H1 (cell line): ENCODE measurements at regions not wholly inside any gene's neighbourhood (a gene's known extent, or its start where the extent isn't known, plus 50 kb on each side); places are given as distances from the start of the nearest gene placed in this dataset.

ENCODE experiments used
- ASH2L ChIP-seq: fragments of 200-600, 300-600 bp; sonication (generic); IDR thresholded peaks from one replicate; pipeline ENCODE4 v1.7.1; 2017; ENCODE audit warnings: low read length
- CBX5 ChIP-seq: fragments of 300-800, 300-1000 bp; sonication (generic); IDR thresholded peaks from 2 replicates; pipeline ENCODE4 v1.7.1; 2016; ENCODE audit warnings: antibody characterized with exemption, low read length, low read depth
- CBX8 ChIP-seq: fragments of 300-800, 300-1000 bp; sonication (generic); IDR thresholded peaks from 2 replicates; pipeline ENCODE4 v1.7.1; 2016; ENCODE audit warnings: low read depth, low read length, borderline replicate concordance
- CEBPB ChIP-seq: IDR thresholded peaks from 2 replicates; pipeline ENCODE4 v1.6.1; 2012; ENCODE audit warnings: low read depth, low read length
- GABPA ChIP-seq: IDR thresholded peaks from 2 replicates; pipeline ENCODE4 v1.6.1; 2011; ENCODE audit warnings: mild to moderate bottlenecking, low read length, moderate library complexity, borderline replicate concordance; ENCODE audit not compliant: insufficient read depth
- HDAC2 ChIP-seq, 2 experiments: fragments of 300-600 bp in 1 of 2; sonication (generic) in 1 of 2; IDR thresholded peaks; 2 replicates each; pipeline ENCODE4 v1.6.1; 2011 to 2012; ENCODE audit warnings: low read depth in 2 of 2, low read length in 2 of 2, mild to moderate bottlenecking in 2 of 2, moderate library complexity in 2 of 2, borderline replicate concordance in 1 of 2, inconsistent platforms in 1 of 2
- JUND ChIP-seq: IDR thresholded peaks from 2 replicates; pipeline ENCODE4 v1.6.1; 2011; ENCODE audit warnings: mild to moderate bottlenecking, improper control_type of control experiment, low read length
- KDM5A ChIP-seq: fragments of 200-600 bp; IDR thresholded peaks from 2 replicates; pipeline ENCODE4 v1.7.1; 2012; ENCODE audit warnings: mild to moderate bottlenecking, low read length, inconsistent platforms, mixed read lengths
- NANOG ChIP-seq: IDR thresholded peaks from 2 replicates; pipeline ENCODE4 v1.6.1; 2011; ENCODE audit warnings: low read length, low read depth, mild to moderate bottlenecking, inconsistent platforms; ENCODE audit not compliant: insufficient read depth, poor library complexity, severe bottlenecking
- POU5F1 ChIP-seq: IDR thresholded peaks from 2 replicates; pipeline ENCODE4 v1.6.1; 2011; ENCODE audit warnings: low read depth, mild to moderate bottlenecking, low read length, moderate library complexity
- RAD21 ChIP-seq, 2 experiments: IDR thresholded peaks in 1 of 2; conservative IDR thresholded peaks in 1 of 2; 2 replicates each; pipeline ENCODE4 v1.6.1; 2011; ENCODE audit warnings: low read depth in 2 of 2, low read length in 2 of 2, improper control_type of control experiment in 1 of 2, inconsistent platforms in 1 of 2, mild to moderate bottlenecking in 1 of 2, moderate library complexity in 1 of 2
- RNF2 ChIP-seq: fragments of 200-900, 300-1000 bp; sonication (generic); IDR thresholded peaks from 2 replicates; pipeline ENCODE4 v1.7.1; 2016; ENCODE audit warnings: borderline replicate concordance, low read depth, mild to moderate bottlenecking, antibody characterized with exemption, low read length; ENCODE audit not compliant: poor library complexity, severe bottlenecking; ENCODE audit errors: missing control alignments
- SIX5 ChIP-seq: IDR thresholded peaks from 2 replicates; pipeline ENCODE4 v1.6.1; 2011; ENCODE audit warnings: mild to moderate bottlenecking, low read depth, low read length
- TCF12 ChIP-seq: IDR thresholded peaks from 2 replicates; pipeline ENCODE4 v1.6.1; 2011; ENCODE audit warnings: low read depth, mild to moderate bottlenecking, low read length
- TF ChIP-seq, protein P1 (sequence below): IDR thresholded peaks from 2 replicates; pipeline ENCODE4 v1.6.1; 2011; ENCODE audit warnings: low read length, improper control_type of control experiment

DNA sequence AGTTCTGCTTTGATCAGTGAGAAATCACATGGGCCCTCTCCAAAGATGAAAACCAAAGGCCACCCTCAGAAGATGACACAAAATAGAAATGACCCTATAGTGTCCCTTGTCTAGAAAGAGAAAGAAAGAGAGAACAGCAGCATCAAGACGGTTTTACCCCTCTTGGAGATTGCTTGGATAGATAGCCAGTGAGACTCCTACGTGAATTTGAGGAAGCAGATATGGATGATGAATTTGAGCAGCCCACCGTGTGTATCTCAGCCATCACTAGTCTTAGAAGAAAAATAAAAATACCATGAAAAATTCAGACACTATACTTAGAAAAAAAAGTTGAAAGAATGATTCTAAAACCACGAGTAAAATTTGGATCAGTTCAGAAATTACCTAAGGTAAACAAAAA is 329.1 kb upstream of the CNTNAP5 start (continued):
- TF ChIP-seq CEBPB (no peak), SIX5 (no peak), CBX5 (no peak), KDM5A (no peak), POU5F1 (no peak), RAD21 (IDR thresholded peaks at IDR 0.05 in 1 of 2, conservative IDR thresholded peaks at IDR 0.05 in 1 of 2; ENCODE audit: low read depth in 2 of 2, low read length in 2 of 2) (no peak), JUND (no peak), ASH2L (no peak), CBX8 (no peak), GABPA (no peak), TCF12 (no peak), NANOG (no peak), HDAC2 (IDR thresholded peaks at IDR 0.05; ENCODE audit: borderline replicate concordance in 1 of 2, low read depth in 2 of 2, low read length in 2 of 2) (no peak), RNF2 (no peak)
- TF ChIP-seq, protein P1, sequence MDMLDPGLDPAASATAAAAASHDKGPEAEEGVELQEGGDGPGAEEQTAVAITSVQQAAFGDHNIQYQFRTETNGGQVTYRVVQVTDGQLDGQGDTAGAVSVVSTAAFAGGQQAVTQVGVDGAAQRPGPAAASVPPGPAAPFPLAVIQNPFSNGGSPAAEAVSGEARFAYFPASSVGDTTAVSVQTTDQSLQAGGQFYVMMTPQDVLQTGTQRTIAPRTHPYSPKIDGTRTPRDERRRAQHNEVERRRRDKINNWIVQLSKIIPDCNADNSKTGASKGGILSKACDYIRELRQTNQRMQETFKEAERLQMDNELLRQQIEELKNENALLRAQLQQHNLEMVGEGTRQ = no peak
